Mesenteric fat pad (tissue), 1 donor: ENCODE measurements at regions not wholly inside any gene's neighbourhood (a gene's known extent, or its start where the extent isn't known, plus 50 kb on each side); places are given as distances from the start of the nearest gene placed in this dataset.
"Not testable (repeated sequence)": the region's sequence is repeated elsewhere in the genome, so short reads cannot be mapped to it uniquely, and the experiment has no call there.

Experiments used
- DNase-seq: peaks from one replicate; pipeline ENCODE4 v3.0.0-alpha.2; 2020; ENCODE audit warnings: low spot score
- donor health status: DM: yes; HTN: yes; CAD: no.

DNA sequence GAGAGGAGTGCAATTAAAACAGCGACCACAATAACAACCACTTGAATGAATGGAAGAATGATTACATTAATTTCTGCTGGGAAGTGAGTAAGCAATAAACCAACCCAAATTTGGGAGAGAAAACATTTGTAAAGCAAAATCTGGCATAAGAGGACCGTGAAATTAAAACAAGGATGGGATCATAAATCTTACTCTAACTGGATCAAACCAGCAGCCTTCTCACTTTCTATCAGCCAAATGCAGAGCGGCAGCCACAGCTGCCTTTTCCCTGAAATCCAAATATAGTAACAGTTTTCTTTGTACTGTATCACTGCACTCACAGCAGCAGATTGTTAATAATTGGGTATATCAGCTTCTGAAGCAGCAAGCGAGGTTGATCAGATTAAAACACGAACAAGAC lies 245.2 kb upstream of the REG3G start:
- no peak for DNase-seq

- no peak for DNase-seq
These were observed 244.5 kb upstream of the REG3G start for GRCh38 chr2:78780864-78781583.

DNA sequence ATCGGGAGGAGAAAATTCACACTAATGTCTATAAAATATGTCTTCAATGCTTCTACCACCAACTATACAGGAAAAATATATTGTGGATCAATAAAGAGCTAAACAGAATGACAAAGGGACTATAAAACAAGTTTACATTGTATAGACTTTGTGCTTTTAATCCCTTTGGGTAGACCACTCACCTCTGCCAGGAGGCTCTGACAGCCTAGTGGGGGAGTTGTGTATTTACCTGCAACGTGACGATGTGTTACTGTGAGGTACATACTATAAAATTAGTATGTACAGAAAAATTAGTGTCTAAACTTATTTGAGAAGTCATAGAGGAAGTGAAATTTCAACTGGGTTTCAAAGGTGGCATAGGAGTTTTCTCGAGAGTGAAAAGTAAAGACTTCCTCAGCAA lies 243.3 kb upstream of the REG3G start:
- DNase-seq = no peak

GRCh38 chr2:78811955-78812610 lies 213.4 kb upstream of the REG3G start:
- DNase-seq = no peak

- DNase-seq = no peak
These were observed 211.0 kb upstream of the REG3G start for GRCh38 chr2:78814331-78814986.

DNA sequence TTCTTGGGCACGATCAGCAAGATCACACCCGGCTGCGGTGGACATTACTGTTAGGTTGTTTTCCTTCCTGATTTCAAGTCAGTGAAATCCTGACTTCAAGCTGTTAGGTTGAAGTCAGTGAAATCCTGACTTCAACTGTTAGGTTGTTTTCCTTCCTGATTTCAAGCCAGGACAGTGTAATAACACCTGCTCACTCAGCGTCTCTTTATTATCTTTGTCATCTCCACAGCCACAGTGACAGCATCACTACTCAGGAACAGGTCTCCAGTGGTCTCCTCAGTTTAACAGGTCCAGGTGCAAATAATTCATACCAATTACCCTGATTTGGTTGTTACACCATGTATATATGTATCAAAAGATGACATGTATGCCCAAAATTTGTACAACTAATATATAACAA lies 208.1 kb upstream of the REG3G start:
- no peak for DNase-seq

DNA sequence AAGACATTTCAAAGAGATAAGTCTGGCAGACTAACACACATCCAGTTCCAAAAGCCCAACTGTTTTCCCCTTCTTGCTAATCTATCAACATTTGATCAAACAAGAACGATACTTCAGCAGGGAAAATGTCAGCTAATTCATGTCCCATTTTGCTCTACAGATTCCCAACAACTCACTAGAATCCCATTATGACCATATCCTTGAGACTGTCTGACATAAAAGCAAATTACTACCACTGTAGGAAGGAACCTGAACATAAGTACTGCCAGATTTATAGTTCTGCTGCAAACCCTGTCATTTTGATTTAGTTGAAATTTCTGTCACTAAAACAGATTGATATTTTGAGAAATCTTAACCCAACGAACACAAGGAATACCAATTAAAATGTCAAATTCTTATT lies 193.0 kb upstream of the REG3G start:
- DNase-seq = no peak

DNA sequence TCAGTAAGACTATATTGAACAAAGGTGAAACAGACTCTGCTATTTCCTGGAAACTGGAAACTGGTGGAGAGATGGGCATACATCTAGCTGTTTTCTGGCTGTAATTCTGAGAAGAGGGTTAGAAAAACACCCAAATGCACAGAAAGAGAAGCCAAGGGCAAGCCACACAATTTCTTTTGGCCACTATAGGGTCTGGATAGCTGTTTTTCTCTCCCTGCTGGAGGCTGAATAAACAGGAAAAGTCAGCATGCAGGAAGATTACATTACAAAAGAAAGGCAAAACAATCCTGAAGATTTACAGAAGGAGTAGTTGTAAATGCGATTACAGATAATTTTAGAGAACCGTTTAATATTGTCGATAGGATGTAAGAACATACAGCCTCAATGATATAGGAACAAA lies 186.2 kb upstream of the REG3G start:
- no peak for DNase-seq

- not testable (repeated sequence) for DNase-seq
These were observed 185.2 kb upstream of the REG3G start for GRCh38 chr2:78840311-78840710.

DNA sequence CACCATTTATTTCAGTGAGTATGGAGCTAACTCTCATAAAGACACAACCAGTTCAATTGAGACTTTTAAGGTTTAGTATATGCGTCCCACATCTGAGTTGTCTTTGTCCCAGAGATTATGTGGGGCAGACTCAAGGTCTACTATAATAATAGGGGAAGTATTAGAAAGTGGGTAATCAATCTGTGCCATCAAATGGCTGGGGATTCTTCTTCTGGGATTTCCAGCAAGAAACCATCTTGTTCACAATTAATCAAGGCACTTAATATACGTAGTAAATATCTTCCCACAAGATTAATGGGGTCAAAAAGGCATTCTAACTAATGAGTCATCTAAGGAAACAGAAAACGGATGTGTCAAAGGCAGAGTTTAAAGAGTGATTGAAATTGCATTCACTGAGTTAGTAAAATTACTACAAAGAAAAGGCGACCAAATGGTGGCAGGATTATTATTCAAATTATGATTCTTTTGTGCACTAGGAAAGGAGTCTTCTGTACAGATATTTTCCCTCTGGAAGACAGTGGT lies 179.8 kb upstream of the REG3G start:
- no peak for DNase-seq

DNA sequence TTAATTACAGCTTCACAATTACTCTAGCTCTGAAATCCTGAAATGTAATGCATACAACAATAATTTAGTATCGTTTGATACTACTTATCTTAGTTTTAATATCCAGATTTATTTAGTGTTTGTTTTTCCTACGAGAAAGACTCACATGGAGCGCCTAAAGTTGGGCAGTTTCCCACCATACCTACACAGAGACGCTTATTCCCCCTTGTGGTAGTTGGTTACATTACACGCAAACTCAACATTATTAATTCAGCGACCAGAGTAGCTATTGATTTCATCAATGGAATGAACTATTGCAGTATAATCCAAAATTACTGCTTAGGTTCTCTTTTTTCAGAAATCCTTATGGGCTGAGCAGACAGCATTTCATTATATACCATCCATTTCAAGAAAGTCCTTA lies 164.0 kb upstream of the REG3G start:
- DNase-seq = no peak

DNA sequence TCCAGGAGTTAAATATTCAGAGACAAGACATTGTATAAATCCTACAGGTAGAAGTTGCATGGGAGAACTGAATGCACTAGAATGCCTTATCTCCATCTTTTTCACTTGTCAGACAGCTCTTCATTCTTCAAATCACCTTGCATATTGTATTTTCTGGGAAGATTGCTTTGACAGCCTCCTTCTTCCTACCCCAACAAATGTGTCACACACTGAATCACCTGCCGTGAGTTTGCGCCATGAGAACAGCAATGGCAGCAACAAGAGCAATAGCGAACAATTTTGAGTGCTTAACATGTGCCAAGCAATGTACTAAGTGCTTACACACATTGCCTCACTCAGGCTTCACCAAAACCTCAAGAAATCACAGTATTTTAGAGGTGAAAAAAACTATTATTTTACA lies 161.3 kb upstream of the REG3G start:
- no peak for DNase-seq

- no peak for DNase-seq
These were observed 159.8 kb upstream of the REG3G start for GRCh38 chr2:78865667-78866066.

- no peak for DNase-seq
These were observed 155.0 kb upstream of the REG3G start for GRCh38 chr2:78870343-78870967.

GRCh38 chr2:78873526-78873925 lies 152.0 kb upstream of the REG3G start:
- DNase-seq = no peak

DNA sequence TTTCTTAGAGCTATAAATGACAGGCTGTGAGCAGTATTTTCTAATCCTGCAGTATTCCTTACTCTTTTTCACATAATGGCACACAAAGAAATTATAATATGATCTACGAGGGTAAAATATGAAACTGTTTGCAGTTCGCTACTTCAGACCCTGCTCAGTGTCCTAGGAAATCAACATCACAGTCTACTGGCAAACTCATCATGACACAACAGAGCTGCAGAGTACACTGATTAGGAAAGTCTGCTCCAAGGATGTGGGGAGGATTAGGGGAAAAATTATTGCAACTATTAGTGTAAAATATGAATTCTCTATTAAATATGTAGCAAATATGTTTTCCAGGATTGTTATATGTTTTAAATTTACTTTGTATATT lies 149.2 kb upstream of the REG3G start:
- DNase-seq = no peak

DNA sequence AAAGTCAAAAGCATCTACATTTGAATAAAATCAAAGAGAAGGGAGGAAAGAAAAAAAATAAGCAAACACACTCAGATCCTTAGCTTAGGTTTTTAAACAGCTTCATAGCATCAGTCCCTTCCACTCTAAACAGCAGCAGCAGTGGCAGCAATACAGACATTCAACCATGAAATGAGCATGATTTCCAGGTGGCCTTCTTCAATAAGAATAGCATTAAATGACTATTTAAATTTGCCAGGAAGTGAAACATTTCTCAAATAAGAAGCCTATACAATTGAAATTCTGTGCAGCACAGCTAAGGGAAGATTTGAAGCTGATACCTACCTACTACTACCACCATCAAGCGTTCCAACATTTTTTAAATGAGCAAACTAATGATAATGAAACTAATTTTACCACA lies 138.1 kb upstream of the REG3G start:
- no peak for DNase-seq

- DNase-seq = no peak
These were observed 134.6 kb upstream of the REG3G start for GRCh38 chr2:78890935-78891334.

DNA sequence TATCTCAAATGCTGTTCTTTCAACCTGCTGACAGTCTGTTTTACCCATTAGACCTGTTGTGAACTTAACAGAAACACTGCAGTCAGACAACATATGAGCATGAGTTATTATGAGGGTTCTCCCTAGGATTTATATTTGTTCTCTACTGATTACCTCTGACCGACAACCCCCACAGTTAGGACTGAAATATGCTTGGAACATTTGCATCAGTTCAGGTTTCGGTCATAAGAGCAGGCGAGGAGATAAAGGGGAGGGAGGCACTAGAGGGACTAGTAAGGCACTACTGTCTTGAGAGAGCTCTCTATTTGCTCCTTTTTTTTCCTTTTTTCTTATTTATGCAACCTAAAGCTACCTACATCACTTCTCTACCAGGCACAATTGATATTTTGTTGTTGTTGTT lies 133.2 kb upstream of the REG3G start:
- no peak for DNase-seq

- no peak for DNase-seq
These were observed 130.5 kb upstream of the REG3G start for GRCh38 chr2:78895022-78895421.

DNA sequence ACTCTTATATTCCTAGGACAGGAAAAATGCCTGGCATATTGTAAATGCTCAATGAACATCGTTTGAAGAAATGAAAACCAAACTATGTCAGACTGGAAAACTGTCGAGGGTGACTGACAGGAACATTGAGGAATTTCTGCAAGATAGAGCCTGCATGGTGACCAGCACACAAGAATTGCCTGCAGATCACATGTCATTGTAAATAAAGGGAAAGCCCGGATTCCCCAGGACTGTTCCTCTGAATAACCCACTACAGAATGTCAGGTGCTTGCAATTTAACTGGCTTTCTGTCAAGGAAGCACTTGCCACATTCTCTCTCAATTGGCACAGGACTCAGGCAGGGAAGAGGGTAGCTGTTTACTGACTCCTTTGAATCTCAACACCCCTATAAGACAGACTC lies 129.0 kb upstream of the REG3G start:
- DNase-seq = no peak

DNA sequence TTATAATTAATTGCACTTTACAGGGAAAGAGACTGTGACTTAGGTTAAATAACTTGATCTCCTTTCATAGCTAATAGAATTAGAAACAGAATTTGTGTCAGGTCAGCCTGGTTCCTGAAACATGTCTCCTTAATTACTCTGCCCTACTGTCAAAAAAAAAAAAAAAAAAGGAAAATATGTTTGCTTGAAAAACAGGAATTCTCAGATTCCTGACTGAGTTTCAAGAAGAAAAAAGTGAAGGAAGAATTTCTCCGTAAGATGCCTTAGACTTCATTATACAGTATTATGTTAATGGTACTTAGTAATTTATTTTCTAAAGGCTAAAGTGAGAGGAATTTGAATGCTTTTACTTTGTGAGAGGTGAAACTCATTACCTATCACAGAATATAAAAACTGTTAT lies 118.4 kb upstream of the REG3G start:
- DNase-seq = no peak
